Neural progenitor cell (in vitro differentiated cells): ENCODE measurements at regions not wholly inside any gene's neighbourhood (a gene's known extent, or its start where the extent isn't known, plus 50 kb on each side); places are given as distances from the start of the nearest gene placed in this dataset.
"Not testable (repeated sequence)": the region's sequence is repeated elsewhere in the genome, so short reads cannot be mapped to it uniquely, and the experiment has no call there.

ENCODE experiments used
- DNase-seq: peaks from one replicate; pipeline ENCODE4 v3.0.0-alpha.2; 2016; ENCODE audit warnings: low spot score
- H2AFZ ChIP-seq: fragments of 200-600 bp; sonication (generic); replicated peaks from 2 replicates; pipeline ENCODE4 v1.6.1; 2016; ENCODE audit warnings: antibody characterized with exemption
- H3F3A ChIP-seq: fragments of 200-600 bp; sonication (generic); 2 replicates; pipeline ENCODE4 v1.6.1; 2016; ENCODE audit warnings: antibody characterized with exemption, low read depth
- H3K27ac ChIP-seq: fragments of 200-600 bp; sonication (generic); 2 replicates; pipeline ENCODE4 v1.5.1; 2016; ENCODE audit warnings: mild to moderate bottlenecking
- H3K27me3 ChIP-seq: fragments of 200-600 bp; sonication (generic); 2 replicates; pipeline ENCODE4 v1.6.1; 2016; ENCODE audit warnings: mild to moderate bottlenecking, moderate library complexity
- H3K36me3 ChIP-seq: fragments of 200-600 bp; sonication (generic); 2 replicates; pipeline ENCODE4 v1.5.1; 2016
- H3K4me1 ChIP-seq: fragments of 200-600 bp; sonication (generic); 2 replicates; pipeline ENCODE4 v1.6.1; 2016; ENCODE audit warnings: mixed run types
- H3K4me2 ChIP-seq: fragments of 200-600 bp; sonication (generic); 2 replicates; pipeline ENCODE4 v1.6.1; 2016
- H3K4me3 ChIP-seq: fragments of 200-600 bp; sonication (generic); 2 replicates; pipeline ENCODE4 v1.5.1; 2016
- H3K79me2 ChIP-seq: fragments of 200-600 bp; sonication (generic); 2 replicates; pipeline ENCODE4 v1.6.1; 2016; ENCODE audit warnings: low read depth
- H3K9ac ChIP-seq: fragments of 200-600 bp; sonication (generic); 2 replicates; pipeline ENCODE4 v1.6.1; 2016
- H3K9me3 ChIP-seq: fragments of 200-600 bp; sonication (generic); 2 replicates; pipeline ENCODE4 v1.5.1; 2016; ENCODE audit warnings: low read depth
- H4K20me1 ChIP-seq: fragments of 200-600 bp; sonication (generic); 2 replicates; pipeline ENCODE4 v1.6.1; 2016; ENCODE audit warnings: low read depth
- H3K27ac Mint-ChIP-seq: 3 replicates; pipeline ENCODE4 v1.8.0; 2021; ENCODE audit warnings: mixed read lengths
- H3K27me3 Mint-ChIP-seq: 2 replicates; pipeline ENCODE4 v1.8.0; 2022; ENCODE audit warnings: low read depth, mild to moderate bottlenecking, inconsistent platforms, moderate library complexity, mixed read lengths; ENCODE audit not compliant: insufficient read depth
- H3K36me3 Mint-ChIP-seq: 3 replicates; pipeline ENCODE4 v1.8.0; 2021; ENCODE audit warnings: mixed read lengths
- H3K4me1 Mint-ChIP-seq: 3 replicates; pipeline ENCODE4 v1.8.0; 2021; ENCODE audit warnings: mixed read lengths
- H3K4me3 Mint-ChIP-seq: 3 replicates; pipeline ENCODE4 v1.8.0; 2021; ENCODE audit warnings: mild to moderate bottlenecking, moderate library complexity, mixed read lengths
- H3K9me3 Mint-ChIP-seq: 3 replicates; pipeline ENCODE4 v1.8.0; 2020; ENCODE audit warnings: mixed read lengths
- CTCF ChIP-seq: fragments of 200-600 bp; sonication (generic); IDR thresholded peaks from 2 replicates; pipeline ENCODE4 v1.5.1; 2017; ENCODE audit warnings: antibody characterized with exemption, mild to moderate bottlenecking
- EZH2 ChIP-seq: fragments of 200-600 bp; sonication (generic); IDR thresholded peaks from 2 replicates; pipeline ENCODE4 v1.6.1; 2017; ENCODE audit warnings: antibody characterized with exemption, mild to moderate bottlenecking, moderate library complexity
- EZH2phosphoT487 ChIP-seq: fragments of 200-600 bp; sonication (generic); IDR thresholded peaks from 2 replicates; pipeline ENCODE4 v1.6.1; 2017; ENCODE audit warnings: antibody characterized with exemption

- Mint-ChIP-seq H3K27me3 (peaks cover 6% of the 10 kb centered on the region), H3K4me3 (no peak overlapping the region), H3K36me3 (no peaks in the 10 kb centered on the region), H3K4me1 (peaks cover 31% of the 10 kb centered on the region), H3K9me3 (peaks cover 5% of the 10 kb centered on the region), H3K27ac (no peak overlapping the region)
- Histone ChIP-seq H4K20me1 (no peaks in the 10 kb centered on the region), H2AFZ (no peak overlapping the region), H3K4me3 (no peak overlapping the region), H3K4me2 (no peak overlapping the region), H3K9ac (no peak overlapping the region), H3F3A (peaks cover 26% of the 10 kb centered on the region), H3K79me2 (no peaks in the 10 kb centered on the region), H3K27me3 (no peaks in the 10 kb centered on the region), H3K36me3 (no peaks in the 10 kb centered on the region), H3K27ac (no peak overlapping the region), H3K4me1 (peaks cover 29% of the 10 kb centered on the region), H3K9me3 (no peaks in the 10 kb centered on the region)
- TF ChIP-seq EZH2phosphoT487 (no peak), CTCF (no peak), EZH2 (no peak)
- DNase-seq = no peak
Measured at GRCh38 chr2:219875036-219875435, 247.6 kb downstream of the SLC4A3 start.

- H3K4me1 Mint-ChIP-seq = peaks cover 22% of the 10 kb centered on the region
- H3K4me3 Mint-ChIP-seq, H3K9ac ChIP-seq, H3K27ac Mint-ChIP-seq, H3K9me3 Mint-ChIP-seq, H3K79me2 ChIP-seq, H3K27ac ChIP-seq, H3K27me3 Mint-ChIP-seq, H3K4me2 ChIP-seq, H3K36me3 Mint-ChIP-seq, H3K27me3 ChIP-seq, H4K20me1 ChIP-seq, H3K9me3 ChIP-seq, DNase-seq, H3K4me3 ChIP-seq, H2AFZ ChIP-seq, H3K36me3 ChIP-seq: not testable (repeated sequence)
- Histone ChIP-seq H3F3A (peaks cover 16% of the 10 kb centered on the region), H3K4me1 (peaks cover 20% of the 10 kb centered on the region)
Measured at GRCh38 chr2:219875986-219876385, 248.6 kb downstream of the SLC4A3 start.

GRCh38 chr2:219876931-219877330, 249.5 kb downstream of the SLC4A3 start:
- Mint-ChIP-seq H3K36me3 (no peaks in the 10 kb centered on the region), H3K27me3 (peaks cover 6% of the 10 kb centered on the region), H3K4me1 (peaks cover 12% of the 10 kb centered on the region), H3K9me3 (peaks cover 5% of the 10 kb centered on the region), H3K27ac (peak overlapping the region; percentile 14), H3K4me3 (no peak overlapping the region)
- no peak for TF ChIP-seq EZH2
- TF ChIP-seq CTCF = no peak
- Histone ChIP-seq H3K4me3 (no peak overlapping the region), H3K27me3 (no peaks in the 10 kb centered on the region), H2AFZ (no peak overlapping the region), H3K79me2 (no peaks in the 10 kb centered on the region), H3K9me3 (no peaks in the 10 kb centered on the region), H3K9ac (no peak overlapping the region), H3K4me2 (no peak overlapping the region), H3K27ac (no peak overlapping the region), H3K4me1 (peaks cover 10% of the 10 kb centered on the region), H3K36me3 (no peaks in the 10 kb centered on the region), H4K20me1 (no peaks in the 10 kb centered on the region), H3F3A (peaks cover 7% of the 10 kb centered on the region)
- no peak for DNase-seq

- no peak overlapping the region for H3K9ac ChIP-seq
- no peak overlapping the region for H2AFZ ChIP-seq
- H3K27me3 Mint-ChIP-seq = peaks cover 6% of the 10 kb centered on the region
- peaks cover 5% of the 10 kb centered on the region for H3K9me3 Mint-ChIP-seq
- H3F3A ChIP-seq = no peaks in the 10 kb centered on the region
- H3K4me3 ChIP-seq = no peak overlapping the region
- H3K4me3 Mint-ChIP-seq = no peak overlapping the region
- no peak overlapping the region for H3K4me2 ChIP-seq
- H3K27ac Mint-ChIP-seq = no peak overlapping the region
- H3K9me3 ChIP-seq = no peaks in the 10 kb centered on the region
- no peak for DNase-seq
- H3K36me3 ChIP-seq = no peaks in the 10 kb centered on the region
- H3K79me2 ChIP-seq = no peaks in the 10 kb centered on the region
- H3K4me1 Mint-ChIP-seq = peaks cover 5% of the 10 kb centered on the region
- TF ChIP-seq EZH2 (no peak), CTCF (no peak), EZH2phosphoT487 (no peak)
- H3K27ac ChIP-seq = no peak overlapping the region
- H3K36me3 Mint-ChIP-seq = no peaks in the 10 kb centered on the region
- peaks cover 4% of the 10 kb centered on the region for H3K4me1 ChIP-seq
- no peaks in the 10 kb centered on the region for H4K20me1 ChIP-seq
- no peaks in the 10 kb centered on the region for H3K27me3 ChIP-seq
Measured at GRCh38 chr2:219877728-219878127, 250.3 kb downstream of the SLC4A3 start.
